ENCODE measurements at regions not wholly inside any gene's neighbourhood (a gene's known extent, or its start where the extent isn't known, plus 50 kb on each side); places are given as distances from the start of the nearest gene placed in this dataset.

GRCh38 chr3:94709249-94709902 is 646.5 kb downstream of the NSUN3 start:
- ATAC-seq (ENCODE audit: insufficient read depth, low FRiP score) = no peak

DNA sequence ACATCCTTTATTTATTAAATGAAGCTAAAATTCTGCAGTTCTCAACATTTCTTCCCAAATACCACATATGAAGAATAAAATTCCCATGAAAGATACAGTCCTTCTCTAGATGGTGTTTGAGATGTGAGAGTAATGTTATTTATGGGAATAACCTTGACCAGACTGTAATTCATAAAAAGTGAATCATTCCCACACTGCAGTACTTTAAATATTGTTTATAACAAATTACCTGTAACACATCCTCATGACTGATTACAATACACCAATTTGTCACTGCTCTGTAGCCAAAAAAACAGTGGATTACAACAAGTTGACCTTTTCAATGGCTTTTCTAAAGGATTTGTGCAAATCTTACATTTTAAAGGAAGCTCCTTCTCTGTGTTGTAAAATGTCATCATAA is 651.3 kb downstream of the NSUN3 start:
- no peak overlapping the region for H3K9ac ChIP-seq (ENCODE audit: insufficient read depth in 1 of 2, low read length in 2 of 2)
- ATAC-seq (ENCODE audit: insufficient read depth, low FRiP score) = no peak

More at GRCh38 chr3:94709249-94709902, 646.5 kb downstream of the NSUN3 start:
- no peak for DNase-seq
- H3K27ac ChIP-seq (ENCODE audit: low read depth in 1 of 2, low read length in 1 of 2) = no peak overlapping the region
- TF ChIP-seq, protein P1, sequence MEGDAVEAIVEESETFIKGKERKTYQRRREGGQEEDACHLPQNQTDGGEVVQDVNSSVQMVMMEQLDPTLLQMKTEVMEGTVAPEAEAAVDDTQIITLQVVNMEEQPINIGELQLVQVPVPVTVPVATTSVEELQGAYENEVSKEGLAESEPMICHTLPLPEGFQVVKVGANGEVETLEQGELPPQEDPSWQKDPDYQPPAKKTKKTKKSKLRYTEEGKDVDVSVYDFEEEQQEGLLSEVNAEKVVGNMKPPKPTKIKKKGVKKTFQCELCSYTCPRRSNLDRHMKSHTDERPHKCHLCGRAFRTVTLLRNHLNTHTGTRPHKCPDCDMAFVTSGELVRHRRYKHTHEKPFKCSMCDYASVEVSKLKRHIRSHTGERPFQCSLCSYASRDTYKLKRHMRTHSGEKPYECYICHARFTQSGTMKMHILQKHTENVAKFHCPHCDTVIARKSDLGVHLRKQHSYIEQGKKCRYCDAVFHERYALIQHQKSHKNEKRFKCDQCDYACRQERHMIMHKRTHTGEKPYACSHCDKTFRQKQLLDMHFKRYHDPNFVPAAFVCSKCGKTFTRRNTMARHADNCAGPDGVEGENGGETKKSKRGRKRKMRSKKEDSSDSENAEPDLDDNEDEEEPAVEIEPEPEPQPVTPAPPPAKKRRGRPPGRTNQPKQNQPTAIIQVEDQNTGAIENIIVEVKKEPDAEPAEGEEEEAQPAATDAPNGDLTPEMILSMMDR (IDR thresholded peaks at IDR 0.05; ENCODE audit: control extremely low read depth, extremely low read depth) = no peak
- H3K9ac ChIP-seq (ENCODE audit: insufficient read depth in 1 of 2, low read length in 2 of 2) = no peak overlapping the region
- 44 to 73% methylated on average over 1 of the region's 1 CpG for WGBS, 2 donors
- H3K9me3 ChIP-seq (ENCODE audit: control insufficient read depth in 4 of 4, insufficient read depth in 3 of 4, low read length in 3 of 4) = peaks cover 0 to 2% (median 0%) of the 10 kb centered on the region in 4 donors
- no peaks in the 10 kb centered on the region for H3K4me1 ChIP-seq (ENCODE audit: control insufficient read depth in 5 of 5, insufficient read depth in 5 of 5, low read length in 5 of 5)
- H3K27me3 ChIP-seq (ENCODE audit: control insufficient read depth in 3 of 3, insufficient read depth in 3 of 3, low read length in 2 of 3) = no peaks in the 10 kb centered on the region
- H3K4me3 ChIP-seq = no peak overlapping the region
- no peaks in the 10 kb centered on the region for H3K36me3 ChIP-seq (ENCODE audit: control insufficient read depth in 4 of 4, insufficient read depth in 4 of 4, low read length in 4 of 4)

DNA sequence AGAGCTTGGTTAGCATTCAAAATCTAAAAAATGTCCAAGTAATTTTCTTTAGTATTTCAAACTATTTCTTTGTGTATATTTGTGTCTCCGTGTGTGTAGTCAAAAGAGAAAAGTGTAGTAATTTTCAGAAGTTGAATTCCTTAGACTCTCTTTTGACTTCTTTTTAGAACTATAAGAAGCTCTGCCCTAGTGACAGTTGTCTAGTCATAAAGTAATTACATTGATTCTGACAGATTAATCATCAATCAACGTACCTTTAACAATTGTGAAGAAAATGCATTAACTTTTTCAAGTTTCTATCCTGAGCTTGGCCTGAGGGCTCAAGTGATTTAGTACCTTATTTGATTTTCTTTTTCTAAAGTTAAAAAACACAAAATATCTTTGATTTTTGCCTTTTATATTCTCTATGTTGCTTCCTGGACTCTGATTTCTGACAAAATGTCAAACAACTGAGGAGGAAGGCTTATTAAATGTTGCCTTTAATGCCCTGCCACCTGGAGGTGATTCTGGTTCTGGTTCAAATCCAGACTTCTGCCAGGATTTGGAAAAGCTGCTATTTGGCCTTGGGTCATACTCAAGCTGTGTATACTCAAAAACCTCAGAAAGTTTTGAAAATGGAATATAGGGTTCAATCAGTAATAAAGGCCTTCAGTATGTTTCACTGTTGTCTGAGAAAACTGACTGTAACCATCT is 653.6 kb downstream of the NSUN3 start:
- Histone ChIP-seq H3K4me3 (no peak overlapping the region), H3K36me3 (ENCODE audit: control insufficient read depth in 4 of 4, insufficient read depth in 4 of 4, low read length in 4 of 4) (no peaks in the 10 kb centered on the region), H3K27ac (ENCODE audit: low read depth in 1 of 2, low read length in 1 of 2) (no peak overlapping the region), H3K4me1 (ENCODE audit: control insufficient read depth in 5 of 5, insufficient read depth in 5 of 5, low read length in 5 of 5) (no peaks in the 10 kb centered on the region), H3K9ac (ENCODE audit: insufficient read depth in 1 of 2, low read length in 2 of 2) (no peak overlapping the region), H3K9me3 (ENCODE audit: control insufficient read depth in 4 of 4, insufficient read depth in 3 of 4, low read length in 3 of 4) (no peaks in the 10 kb centered on the region), H3K27me3 (ENCODE audit: control insufficient read depth in 3 of 3, insufficient read depth in 3 of 3, low read length in 2 of 3) (no peaks in the 10 kb centered on the region)
- ATAC-seq (ENCODE audit: insufficient read depth, low FRiP score) (no peak), DNase-seq (peak in 1 of 3 donors; percentile 14)
- TF ChIP-seq, protein P1 (IDR thresholded peaks at IDR 0.05; ENCODE audit: control extremely low read depth, extremely low read depth) = no peak
- WGBS, 2 donors = 81 to 83% methylated on average over 2 of the region's 2 CpGs

More for the DNA sequence above, 651.3 kb downstream of the NSUN3 start:
- H3K27ac ChIP-seq (ENCODE audit: low read depth in 1 of 2, low read length in 1 of 2) = no peak overlapping the region
- H3K9me3 ChIP-seq (ENCODE audit: control insufficient read depth in 4 of 4, insufficient read depth in 3 of 4, low read length in 3 of 4) = no peaks in the 10 kb centered on the region
- H3K36me3 ChIP-seq (ENCODE audit: control insufficient read depth in 4 of 4, insufficient read depth in 4 of 4, low read length in 4 of 4) = no peaks in the 10 kb centered on the region
- TF ChIP-seq, protein P1 (IDR thresholded peaks at IDR 0.05; ENCODE audit: control extremely low read depth, extremely low read depth) = no peak
- H3K27me3 ChIP-seq (ENCODE audit: control insufficient read depth in 3 of 3, insufficient read depth in 3 of 3, low read length in 2 of 3) = no peaks in the 10 kb centered on the region
- H3K4me1 ChIP-seq (ENCODE audit: control insufficient read depth in 5 of 5, insufficient read depth in 5 of 5, low read length in 5 of 5) = no peaks in the 10 kb centered on the region
- DNase-seq = no peak
- H3K4me3 ChIP-seq = no peak overlapping the region
